ENCODE measurements at regions not wholly inside any gene's neighbourhood (a gene's known extent, or its start where the extent isn't known, plus 50 kb on each side); places are given as distances from the start of the nearest gene placed in this dataset.
"Not testable (repeated sequence)": the region's sequence is repeated elsewhere in the genome, so short reads cannot be mapped to it uniquely, and the experiment has no call there.

DNA sequence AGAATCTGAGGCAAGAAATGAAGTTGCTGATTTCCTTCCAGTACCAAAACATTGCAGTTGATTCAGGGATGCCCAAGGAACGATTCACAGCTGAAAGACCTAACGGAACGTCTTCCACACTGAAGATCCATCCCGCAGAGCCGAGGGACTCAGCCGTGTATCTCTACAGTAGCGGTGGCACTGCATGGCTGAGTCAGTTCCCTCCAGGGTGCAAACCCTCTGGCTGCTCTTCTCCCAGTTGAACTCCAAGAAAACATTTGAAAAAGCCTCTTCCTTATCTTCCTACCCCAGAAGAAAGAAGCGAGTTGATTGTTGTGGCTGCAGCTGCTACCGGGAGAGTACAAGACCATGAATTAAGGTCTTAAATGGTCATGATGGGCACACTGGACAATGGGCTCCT lies 147.1 kb upstream of the PRSS1 start:
- no peak for DNase-seq

DNA sequence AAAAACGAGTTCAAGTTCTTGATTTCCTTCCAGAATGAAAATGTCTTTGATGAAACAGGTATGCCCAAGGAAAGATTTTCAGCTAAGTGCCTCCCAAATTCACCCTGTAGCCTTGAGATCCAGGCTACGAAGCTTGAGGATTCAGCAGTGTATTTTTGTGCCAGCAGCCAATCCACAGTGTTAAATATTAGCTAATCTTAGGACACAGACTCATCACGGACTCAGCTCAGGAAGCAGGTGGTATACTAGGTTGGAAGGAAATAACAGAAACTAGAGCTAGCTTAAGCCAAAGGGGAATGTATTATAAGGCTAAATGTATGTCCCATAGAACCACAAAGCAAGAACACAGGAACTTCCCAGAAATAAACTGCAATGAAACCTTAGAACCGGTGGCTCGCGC lies 151.0 kb upstream of the PRSS1 start:
- no peak for DNase-seq

DNA sequence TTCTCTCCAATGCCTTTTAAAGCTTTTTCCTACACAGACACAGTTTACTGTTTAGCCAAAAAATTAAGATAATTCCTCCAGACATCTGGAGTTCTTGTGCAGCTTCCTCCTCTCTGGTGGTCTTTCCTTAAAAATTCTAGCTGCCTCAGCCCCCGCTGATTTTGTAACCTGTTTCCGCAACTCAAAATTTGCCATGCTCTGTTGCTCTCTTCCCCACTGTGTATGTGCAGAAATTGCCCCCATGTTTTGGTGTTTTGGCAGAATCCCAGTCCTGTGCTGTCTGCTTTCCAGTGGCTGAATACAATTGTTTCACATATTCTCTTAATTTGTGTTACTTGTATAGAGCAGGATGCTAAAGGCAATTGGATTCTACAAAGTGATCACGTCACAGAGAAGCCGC lies 151.7 kb upstream of the PRSS1 start:
- no peak for DNase-seq

DNA sequence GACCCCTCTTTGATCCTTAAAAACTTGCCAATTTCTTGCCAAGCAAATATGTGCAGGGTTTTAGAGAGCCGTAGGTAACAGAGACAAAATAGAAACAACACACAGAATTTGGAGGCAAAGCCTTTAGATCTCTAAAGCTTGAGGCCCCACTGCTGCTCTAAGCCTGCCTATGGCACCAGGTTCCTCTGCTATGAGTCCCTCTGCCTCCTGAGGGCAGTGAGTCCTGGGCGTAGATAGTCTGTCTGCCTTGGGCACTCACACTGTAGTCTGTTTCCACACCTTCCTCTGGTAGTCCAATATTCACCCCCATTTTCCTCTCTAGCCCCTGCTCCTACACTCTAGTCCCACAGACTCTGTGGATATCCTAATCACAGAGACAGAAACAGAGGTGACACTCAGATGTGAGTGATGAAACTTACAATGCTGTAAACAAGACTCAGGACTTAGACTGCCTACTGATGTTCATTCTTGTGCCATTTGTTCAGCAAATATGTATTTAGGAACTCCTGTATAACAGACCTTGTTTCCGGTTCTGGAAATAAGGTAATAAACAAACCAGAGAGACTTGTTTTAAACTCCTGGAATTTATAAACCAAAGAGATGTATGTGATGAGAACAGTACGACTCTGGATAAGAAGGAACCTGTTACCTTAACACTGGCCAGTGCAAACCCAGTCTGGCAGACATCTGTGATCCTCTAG lies 153.3 kb upstream of the PRSS1 start:
- no peak for DNase-seq

DNA sequence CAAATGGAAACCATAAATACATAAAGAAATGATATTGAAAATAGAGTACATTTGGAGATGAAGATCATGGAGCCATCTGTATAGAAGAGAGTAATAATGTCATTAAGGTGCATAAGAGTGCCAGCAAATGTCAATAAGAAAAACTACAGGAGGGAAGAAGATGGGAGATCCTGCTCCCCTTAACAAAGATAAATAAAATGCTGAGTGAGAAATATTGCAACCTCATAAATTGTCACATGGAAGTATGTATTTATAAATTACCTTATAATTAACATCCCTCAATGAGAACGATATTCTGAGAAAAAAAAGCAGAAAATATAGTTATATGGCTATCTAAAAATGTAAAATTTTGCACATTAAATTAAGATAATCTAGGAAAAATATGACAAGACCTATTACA lies 155.2 kb upstream of the PRSS1 start:
- no peak for DNase-seq

DNA sequence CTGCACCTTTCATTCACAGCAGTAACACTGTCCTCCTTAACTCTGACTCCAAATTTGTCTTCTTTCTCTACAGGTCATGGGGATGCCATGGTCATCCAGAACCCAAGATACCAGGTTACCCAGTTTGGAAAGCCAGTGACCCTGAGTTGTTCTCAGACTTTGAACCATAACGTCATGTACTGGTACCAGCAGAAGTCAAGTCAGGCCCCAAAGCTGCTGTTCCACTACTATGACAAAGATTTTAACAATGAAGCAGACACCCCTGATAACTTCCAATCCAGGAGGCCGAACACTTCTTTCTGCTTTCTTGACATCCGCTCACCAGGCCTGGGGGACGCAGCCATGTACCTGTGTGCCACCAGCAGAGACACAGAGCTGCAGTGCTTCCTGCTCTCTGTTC lies 156.2 kb upstream of the PRSS1 start:
- no peak for DNase-seq

DNA sequence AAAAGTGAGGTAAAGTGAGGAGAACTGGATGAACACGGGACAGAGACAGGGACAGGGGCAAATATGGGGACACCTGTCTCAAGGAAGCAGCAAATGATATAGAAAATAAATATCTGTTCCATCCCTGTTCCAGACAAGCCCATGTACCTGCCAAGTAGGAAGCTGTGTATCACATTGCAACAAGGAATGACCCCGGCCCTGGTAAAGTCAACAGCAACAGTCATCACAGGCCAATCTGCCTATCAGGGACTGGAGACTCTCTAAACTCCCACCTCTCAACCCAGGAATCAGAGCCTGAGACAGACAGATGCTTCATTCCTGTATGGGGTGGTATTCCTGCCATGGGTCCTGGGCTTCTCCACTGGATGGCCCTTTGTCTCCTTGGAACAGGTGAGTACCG lies 156.6 kb upstream of the PRSS1 start:
- DNase-seq: no peak

DNA sequence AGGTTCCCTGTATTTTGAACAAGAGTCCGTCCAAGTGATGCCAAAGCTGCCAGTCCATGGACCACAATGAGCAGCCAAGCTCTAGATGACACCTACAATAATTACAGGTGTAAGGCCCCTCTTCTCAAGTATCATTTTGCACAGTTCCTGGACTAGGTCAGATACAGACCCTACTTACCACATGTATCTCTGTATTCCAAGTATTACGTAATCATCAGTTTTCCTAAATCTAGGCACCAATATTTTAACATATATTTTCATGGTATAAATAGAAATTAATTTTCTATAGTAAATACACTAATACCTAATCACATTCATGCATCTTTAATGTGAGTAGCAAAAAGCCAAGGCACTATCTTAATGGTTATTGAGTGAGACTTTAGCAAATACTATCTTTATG lies 157.0 kb upstream of the PRSS1 start:
- DNase-seq: no peak

DNA sequence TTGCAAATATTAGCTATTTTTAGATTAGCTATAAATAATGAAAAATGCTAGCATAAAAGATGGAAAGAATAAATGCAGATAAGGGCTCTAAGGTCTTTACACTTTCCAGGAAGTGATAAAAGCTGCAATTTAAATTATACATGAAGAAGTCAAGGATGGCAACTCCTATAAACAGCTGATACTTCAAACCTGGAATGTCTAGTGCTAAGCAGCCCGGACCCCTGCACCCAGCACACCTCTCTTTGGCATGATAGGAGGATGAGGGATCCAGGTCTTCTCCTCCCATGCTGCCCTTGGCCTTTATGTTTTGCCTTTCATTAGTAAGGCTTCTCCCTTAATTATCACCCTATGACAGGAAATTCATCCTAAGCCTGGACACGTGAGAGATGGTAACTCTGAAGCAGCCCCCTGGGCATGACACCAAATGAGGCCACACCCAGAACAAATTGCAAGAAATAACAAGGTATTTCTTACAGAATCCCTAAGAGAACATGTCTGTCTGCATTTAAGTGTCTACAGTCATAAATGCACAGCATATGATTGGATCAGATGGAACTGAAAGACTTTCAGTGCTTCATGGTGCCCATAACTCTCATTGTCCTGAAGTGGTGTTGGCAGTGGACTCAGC lies 158.3 kb upstream of the PRSS1 start:
- DNase-seq: no peak

DNA sequence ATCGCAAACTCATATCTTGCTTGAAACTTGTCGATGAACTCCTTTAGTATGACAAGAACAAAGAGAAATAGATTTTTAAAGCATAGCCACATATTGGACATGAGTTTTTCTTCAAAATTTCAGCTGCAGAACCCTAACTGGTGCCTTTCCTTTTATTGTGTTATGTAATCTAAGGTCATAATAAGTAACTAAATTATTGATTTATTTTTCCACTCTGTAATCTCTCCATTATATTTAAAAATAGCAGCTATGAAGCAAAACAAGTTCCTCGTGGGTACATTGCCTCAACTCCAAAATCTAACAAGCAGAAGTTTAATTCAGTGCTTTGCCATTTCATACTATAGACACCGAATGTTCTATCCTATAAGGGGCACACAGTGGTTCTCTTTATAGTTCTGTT lies 159.2 kb upstream of the PRSS1 start:
- DNase-seq: no peak

DNA sequence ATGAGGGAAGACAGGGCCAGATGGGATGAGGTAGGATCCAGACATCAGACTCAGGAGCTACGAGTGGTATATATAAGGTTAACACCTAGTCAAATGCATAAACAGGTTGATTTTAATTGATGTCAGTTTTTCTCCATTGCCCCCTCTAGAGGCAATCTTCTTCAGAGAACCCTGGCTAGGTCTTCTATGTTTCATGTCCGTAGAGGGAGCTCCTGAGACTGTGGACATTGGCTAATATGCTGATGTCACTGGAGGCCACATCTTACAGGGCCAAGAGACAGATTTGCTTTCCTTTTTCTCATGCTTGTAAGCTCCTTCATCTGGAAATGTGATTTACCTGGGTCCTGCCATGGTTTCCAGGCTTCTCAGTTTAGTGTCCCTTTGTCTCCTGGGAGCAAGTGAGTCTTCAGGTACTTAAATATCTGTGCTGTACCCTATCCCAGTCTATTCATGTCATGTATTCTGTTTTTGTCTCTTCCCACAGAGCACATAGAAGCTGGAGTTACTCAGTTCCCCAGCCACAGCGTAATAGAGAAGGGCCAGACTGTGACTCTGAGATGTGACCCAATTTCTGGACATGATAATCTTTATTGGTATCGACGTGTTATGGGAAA lies 161.6 kb upstream of the PRSS1 start:
- no peak for DNase-seq

DNA sequence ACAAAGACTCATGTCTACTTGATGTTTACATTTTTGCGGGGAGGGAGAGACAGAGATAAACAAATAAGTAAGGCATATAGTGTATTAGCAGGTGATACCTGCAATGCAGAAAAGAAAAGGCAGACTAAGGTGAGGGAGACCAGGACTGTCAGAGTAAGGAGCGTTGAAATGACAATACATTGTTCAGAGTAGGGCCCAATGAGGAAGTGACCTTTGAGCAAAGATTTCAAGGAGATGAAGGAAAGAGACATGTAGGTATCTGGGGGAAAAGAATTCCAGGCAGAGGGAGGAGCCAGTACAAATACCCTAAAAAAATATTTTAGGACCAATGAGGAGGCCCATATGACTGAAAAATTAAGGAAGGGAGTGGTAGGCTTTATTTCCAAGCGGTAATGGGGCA lies 162.7 kb upstream of the PRSS1 start:
- DNase-seq: no peak

DNA sequence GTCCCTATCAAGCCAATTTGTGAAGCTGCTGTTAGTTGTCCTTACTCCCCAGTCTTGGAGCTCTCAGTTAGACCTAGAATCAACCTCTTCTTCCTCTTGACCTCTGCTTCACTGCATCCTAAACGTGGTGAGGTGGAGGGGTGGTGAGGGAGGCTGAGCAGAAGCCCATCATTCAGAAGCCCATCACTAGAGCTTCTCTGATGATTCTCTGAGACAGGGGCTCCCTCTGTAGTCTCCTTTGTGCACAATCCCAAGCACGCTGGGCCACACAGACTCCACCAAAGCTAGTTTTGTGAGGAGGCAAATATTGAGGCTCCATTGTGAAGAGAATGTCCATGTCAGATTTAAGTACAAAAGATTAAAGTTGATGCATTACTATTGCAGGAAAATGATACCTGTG lies 163.8 kb upstream of the PRSS1 start:
- no peak for DNase-seq

DNA sequence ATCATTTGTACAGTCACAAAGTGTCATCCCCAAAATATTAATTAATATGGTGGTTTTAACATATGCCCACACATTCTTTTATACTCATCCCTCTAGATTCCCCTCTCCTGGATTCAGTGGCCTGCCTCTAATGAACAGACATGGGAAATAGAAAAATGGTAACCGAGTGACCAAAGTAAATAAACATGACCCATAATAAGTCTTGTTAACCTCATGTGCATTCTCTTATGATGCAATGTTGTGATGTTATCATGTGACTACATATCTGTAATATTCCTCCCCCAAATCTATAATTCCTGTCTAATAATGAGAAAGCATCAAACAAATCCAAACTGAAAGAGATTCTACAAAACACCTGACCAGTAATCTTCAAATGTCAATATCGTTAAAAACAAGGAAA lies 164.5 kb upstream of the PRSS1 start:
- no peak for DNase-seq

DNA sequence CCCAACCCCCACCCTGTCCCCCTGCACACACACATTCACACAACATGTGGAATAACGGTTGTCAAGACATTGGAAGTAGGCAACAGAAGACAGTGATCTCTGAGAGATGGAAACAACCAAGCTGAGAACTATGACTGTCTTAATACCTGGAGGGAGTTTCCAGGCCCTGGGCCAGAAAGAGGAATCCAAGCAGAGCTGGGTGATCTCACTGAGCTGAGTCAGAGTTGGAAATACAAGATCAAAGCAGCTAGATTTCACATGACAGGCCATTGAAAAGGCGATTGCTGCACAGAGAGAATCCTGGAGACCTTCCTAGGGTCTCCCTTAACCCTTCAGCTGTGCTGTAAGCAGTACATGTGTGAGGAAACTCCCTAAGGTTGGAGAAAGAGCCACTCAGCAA lies 165.8 kb upstream of the PRSS1 start:
- DNase-seq: no peak

DNA sequence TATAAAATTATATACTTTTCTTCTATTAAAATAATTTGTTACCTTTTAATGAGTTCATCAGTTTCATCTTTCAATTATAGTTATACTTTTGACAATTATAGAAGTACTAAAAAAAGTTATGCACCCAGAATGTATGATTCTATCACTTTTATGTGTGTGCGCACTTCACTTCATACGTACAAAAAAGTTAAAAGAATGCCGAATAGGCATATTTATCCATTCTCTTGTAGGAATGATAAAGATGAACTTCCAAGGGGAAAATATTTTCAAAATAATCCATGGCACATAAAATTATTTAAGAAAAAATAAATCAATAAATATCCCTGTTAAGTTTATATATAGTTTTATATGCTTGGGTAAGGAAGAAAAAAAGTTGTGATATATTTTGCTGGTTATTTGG lies 166.9 kb upstream of the PRSS1 start:
- DNase-seq: no peak

DNA sequence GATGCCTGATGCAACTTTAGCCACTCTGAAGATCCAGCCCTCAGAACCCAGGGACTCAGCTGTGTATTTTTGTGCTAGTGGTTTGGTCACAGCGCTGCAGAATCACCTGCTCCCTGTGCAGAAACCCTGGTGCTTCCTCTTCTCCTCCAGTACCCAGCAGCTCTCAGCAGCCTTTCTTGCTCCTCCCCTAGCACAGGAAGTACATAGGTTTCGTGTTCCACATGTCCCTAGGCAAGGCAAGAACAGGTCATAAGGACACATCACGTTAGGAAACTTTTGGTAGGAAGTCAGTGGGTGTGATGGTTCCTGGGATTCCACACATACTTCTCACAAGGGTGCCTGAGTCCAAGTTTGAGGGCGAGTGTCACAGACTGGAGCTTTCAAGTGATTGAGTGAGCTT lies 167.9 kb upstream of the PRSS1 start:
- DNase-seq: no peak

DNA sequence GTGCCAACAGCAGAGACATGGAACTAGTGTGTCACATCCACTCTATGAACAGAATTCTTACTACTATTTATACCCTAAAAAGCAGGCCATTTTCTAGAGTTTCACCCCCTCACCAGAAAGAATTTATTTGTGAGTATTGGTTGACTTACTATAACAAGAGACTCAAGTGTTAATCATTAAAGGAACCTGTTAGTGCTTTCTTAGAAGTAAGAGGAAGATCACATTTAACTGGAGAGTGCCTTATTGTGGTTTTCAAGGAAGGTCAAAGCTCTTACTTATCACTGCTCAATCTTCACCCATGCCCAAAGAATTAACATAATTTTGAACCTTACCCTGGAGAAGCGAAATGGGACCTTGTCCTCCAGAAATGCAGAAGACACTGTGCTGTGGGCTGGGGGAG lies 169.3 kb upstream of the PRSS1 start:
- no peak for DNase-seq

DNA sequence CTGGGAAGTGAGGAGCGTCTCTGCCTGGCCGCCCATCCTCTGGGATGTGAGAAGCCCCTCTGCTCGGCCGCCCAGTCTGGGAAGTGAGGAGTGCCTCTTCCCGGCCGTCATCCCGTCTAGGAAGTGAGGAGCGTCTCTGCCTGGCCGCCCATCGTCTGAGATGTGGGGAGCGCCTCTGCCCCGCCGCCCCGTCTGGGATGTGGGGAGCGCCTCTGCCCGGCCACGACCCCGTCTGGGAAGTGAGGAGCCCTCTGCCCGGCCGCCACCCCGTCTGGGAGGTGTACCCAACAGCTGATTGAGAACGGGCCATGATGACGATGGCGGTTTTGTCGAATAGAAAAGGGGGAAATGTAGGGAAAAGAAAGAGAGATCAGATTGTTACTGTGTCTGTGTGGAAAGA lies 173.9 kb upstream of the PRSS1 start:
- DNase-seq: not testable (repeated sequence)

DNA sequence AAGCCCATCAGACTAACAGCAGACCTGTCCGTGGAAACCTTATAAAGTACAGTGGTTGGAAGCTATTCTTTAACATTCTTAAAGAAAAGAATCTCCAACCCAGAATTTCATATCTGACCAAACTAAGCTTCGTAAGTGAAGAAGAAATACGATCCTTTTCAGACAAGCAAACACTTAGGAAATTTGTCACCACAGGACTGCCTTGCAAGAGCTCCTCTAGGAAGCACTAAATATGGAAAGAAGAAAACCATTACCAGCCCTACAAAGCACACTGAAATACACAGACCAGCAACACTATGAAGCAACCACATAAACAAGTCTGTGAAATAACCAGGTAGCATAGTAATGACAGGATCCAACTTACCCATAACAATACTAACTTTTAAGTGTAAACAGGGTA lies 177.7 kb upstream of the PRSS1 start:
- DNase-seq: no peak

DNA sequence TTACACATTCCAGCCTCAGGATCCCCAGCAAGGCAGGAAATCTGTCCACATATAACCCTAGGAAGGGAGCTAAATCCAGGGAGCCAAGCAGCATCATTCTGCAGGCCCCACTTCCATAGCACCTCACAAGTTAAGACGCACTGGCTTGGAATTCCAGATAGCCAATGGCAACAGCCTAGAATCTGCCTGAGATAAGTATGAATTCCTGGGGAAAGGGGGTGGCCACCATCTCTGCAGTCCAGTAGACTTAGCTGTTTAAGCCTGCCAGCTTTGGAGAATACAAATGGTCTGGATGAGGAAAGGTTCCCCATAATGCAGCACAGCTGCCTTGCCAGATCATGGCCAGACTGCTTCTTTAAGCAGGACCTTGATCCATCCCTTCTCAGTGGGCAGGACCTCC lies 179.4 kb upstream of the PRSS1 start:
- no peak for DNase-seq

DNA sequence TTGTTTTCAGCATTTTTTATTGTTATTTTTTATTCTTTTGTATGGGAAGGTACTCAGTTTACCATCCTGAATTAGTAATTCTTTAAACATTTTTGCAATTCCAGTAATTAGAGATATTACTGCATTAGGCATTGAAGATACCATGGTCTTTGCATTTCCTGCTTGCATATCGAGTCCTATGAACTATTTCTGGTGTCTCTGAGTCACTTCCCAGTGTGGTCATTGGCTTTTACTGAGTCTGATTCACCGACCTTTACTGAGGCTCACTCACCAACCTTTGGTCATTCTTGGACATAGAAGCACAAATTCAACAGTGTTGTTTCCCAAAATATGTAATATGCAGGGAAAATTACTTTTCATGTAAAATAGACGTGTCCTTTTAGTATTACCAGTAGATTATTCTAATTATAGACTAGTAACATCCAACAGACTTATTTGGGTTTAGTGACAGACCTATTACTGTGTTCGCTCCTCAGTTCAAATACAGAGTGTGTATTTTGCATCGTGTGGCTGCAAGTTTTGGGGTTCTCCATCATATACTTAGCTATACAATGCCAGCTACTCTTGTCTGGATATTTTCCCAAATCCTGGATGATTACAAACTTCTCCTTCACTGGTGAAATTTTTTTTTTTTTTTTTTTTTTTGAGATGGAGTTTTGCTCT lies 180.7 kb upstream of the PRSS1 start:
- DNase-seq: no peak

DNA sequence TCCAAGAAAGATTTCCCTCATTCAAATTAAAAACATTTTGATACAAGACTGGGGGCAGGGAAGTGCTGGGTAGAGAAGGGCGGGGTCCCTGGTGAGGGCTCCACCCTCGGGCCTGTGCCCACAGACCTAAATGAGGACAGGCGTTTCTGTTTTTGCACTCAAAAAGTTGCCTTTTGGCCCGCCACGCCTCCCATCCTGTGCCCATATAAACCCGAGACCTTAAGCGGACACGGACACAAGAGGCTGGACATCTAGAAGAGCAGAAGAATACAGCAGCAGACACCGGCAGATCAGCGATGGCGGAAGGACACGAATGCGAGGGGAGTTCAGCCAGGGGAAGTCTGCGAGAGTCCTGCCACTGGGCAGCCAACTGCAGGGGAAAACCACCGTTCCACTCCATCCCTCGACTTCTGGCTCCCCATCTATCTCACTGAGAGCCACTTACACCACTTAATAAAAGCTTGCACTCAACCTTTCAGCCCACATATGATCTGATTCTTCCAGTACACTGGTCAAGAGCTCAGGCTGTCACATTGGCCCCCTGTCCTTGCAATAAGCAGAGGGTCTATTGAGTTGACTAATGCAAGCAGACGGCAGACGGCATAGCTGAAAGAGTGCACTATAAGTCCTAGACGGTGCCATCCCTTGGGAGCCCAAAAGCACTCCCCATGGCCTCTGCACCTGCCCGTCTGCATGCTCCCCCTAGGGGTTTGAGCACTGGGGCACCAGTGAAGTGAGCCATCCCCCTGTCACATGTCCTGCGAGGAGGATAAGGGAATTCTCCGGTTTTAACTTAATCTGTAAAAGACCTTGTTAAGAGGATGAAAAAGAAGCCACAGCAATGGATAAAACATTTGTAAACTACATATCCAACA lies 181.8 kb upstream of the PRSS1 start:
- DNase-seq: no peak
